ENCODE measurements at regions not wholly inside any gene's neighbourhood (a gene's known extent, or its start where the extent isn't known, plus 50 kb on each side); places are given as distances from the start of the nearest gene placed in this dataset.
A peak's percentile ranks its signal among the peaks of the same experiment; 100 is the strongest.
"Not testable (repeated sequence)": the region's sequence is repeated elsewhere in the genome, so short reads cannot be mapped to it uniquely, and the experiment has no call there.

GRCh38 chr6:33886673-33887144 lies 82.9 kb upstream of the MLN start:
- Histone ChIP-seq H3K4me3 (ENCODE audit: low read depth in 1 of 2, low read length in 2 of 2) (no peak overlapping the region), H3K79me2 (ENCODE audit: insufficient read depth, low read length) (no peaks in the 10 kb centered on the region), H3K36me3 (ENCODE audit: insufficient read depth, low read length) (no peaks in the 10 kb centered on the region), H3K9ac (ENCODE audit: low read depth, low read length) (no peak overlapping the region), H4K20me1 (ENCODE audit: insufficient read depth, low read length) (no peaks in the 10 kb centered on the region), H3K4me2 (ENCODE audit: insufficient read depth, low read length) (no peak overlapping the region), H2AFZ (ENCODE audit: low read depth, low read length) (no peak overlapping the region), H3K27ac (ENCODE audit: low read length) (no peak overlapping the region), H3K4me1 (ENCODE audit: insufficient read depth, low read length) (no peaks in the 10 kb centered on the region), H3K9me3 (ENCODE audit: insufficient read depth, low read length, severe bottlenecking) (no peaks in the 10 kb centered on the region), H3K27me3 (ENCODE audit: insufficient read depth, low read length, poor library complexity) (peaks cover 29% of the 10 kb centered on the region)
- ATAC-seq (ENCODE audit: insufficient read depth, low read depth) (peak; percentile 68), DNase-seq (peak; percentile 26)
- no peak for TF ChIP-seq CTCF (IDR thresholded peaks at IDR 0.05; ENCODE audit: borderline replicate concordance, extremely low read depth, low read length, poor library complexity, severe bottlenecking)
- no peak for TF ChIP-seq EZH2 (IDR thresholded peaks at IDR 0.05; ENCODE audit: borderline replicate concordance, low read depth, low read length, severe bottlenecking)

- Histone ChIP-seq H3K4me2 (ENCODE audit: insufficient read depth, low read length) (no peak overlapping the region), H3K27ac (ENCODE audit: low read length) (no peak overlapping the region), H3K4me1 (ENCODE audit: insufficient read depth, low read length) (no peaks in the 10 kb centered on the region), H2AFZ (ENCODE audit: low read depth, low read length) (no peak overlapping the region), H3K79me2 (ENCODE audit: insufficient read depth, low read length) (no peaks in the 10 kb centered on the region), H3K4me3 (ENCODE audit: low read depth in 1 of 2, low read length in 2 of 2) (no peak overlapping the region), H3K36me3 (ENCODE audit: insufficient read depth, low read length) (no peaks in the 10 kb centered on the region), H3K9me3 (ENCODE audit: insufficient read depth, low read length, severe bottlenecking) (no peaks in the 10 kb centered on the region), H4K20me1 (ENCODE audit: insufficient read depth, low read length) (no peaks in the 10 kb centered on the region), H3K27me3 (ENCODE audit: insufficient read depth, low read length, poor library complexity) (peaks cover 26% of the 10 kb centered on the region), H3K9ac (ENCODE audit: low read depth, low read length) (no peak overlapping the region)
- no peak for TF ChIP-seq EZH2 (IDR thresholded peaks at IDR 0.05; ENCODE audit: borderline replicate concordance, low read depth, low read length, severe bottlenecking)
- no peak for TF ChIP-seq CTCF (IDR thresholded peaks at IDR 0.05; ENCODE audit: borderline replicate concordance, extremely low read depth, low read length, poor library complexity, severe bottlenecking)
- ATAC-seq (ENCODE audit: insufficient read depth, low read depth) (no peak), DNase-seq (no peak)
Measured at GRCh38 chr6:33885132-33886057, 81.6 kb upstream of the MLN start.

DNA sequence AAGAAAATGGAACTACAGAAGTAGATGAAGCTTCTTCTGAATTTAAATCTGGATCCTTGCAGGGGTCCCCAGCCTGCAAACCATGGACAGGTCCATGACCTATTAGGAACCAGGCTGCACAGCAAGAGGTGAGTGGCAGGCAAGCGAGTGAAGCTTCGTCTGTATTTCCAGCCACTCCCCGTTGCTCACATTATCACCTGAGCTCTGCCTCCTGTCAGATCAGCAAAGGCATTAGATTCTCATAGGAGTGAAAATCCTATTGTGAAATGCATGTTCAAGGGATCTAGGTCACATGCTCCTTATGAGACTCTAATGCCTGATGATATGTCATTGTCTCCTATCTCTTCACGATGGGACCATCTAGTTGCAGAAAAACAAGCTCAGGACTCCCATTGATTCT lies 79.8 kb upstream of the MLN start:
- not testable (repeated sequence) for H3K4me1 ChIP-seq (ENCODE audit: insufficient read depth, low read length)

DNA sequence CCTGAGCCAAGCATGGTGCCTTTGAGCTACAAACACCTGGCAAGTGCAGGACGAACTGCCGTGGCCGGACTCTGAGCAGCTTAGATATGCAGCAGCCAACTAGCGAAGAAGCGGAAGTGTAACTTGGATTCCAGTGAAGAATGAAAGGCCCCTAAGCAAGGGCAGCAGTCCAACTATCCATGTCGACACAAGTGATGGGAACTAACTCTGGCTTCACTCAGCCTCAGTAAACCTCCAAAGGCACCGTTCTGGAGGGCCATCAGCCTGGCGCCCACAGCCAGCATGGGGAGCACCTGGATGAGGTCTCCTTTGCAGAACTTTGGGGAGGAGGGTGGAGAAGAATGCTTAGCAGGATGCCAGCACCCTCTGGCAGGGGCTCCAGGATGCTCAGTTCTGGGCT lies 78.4 kb upstream of the MLN start:
- no peak for TF ChIP-seq EZH2 (IDR thresholded peaks at IDR 0.05; ENCODE audit: borderline replicate concordance, low read depth, low read length, severe bottlenecking)
- no peak for TF ChIP-seq CTCF (IDR thresholded peaks at IDR 0.05; ENCODE audit: borderline replicate concordance, extremely low read depth, low read length, poor library complexity, severe bottlenecking)
- no peak overlapping the region for H2AFZ ChIP-seq (ENCODE audit: low read depth, low read length)
- no peak for ATAC-seq (ENCODE audit: insufficient read depth, low read depth)
- no peak overlapping the region for H3K9ac ChIP-seq (ENCODE audit: low read depth, low read length)
- peaks cover 3% of the 10 kb centered on the region for H4K20me1 ChIP-seq (ENCODE audit: insufficient read depth, low read length)
- no peaks in the 10 kb centered on the region for H3K9me3 ChIP-seq (ENCODE audit: insufficient read depth, low read length, severe bottlenecking)
- H3K4me3 ChIP-seq (ENCODE audit: low read depth in 1 of 2, low read length in 2 of 2) = no peak overlapping the region
- no peaks in the 10 kb centered on the region for H3K36me3 ChIP-seq (ENCODE audit: insufficient read depth, low read length)
- no peak overlapping the region for H3K4me2 ChIP-seq (ENCODE audit: insufficient read depth, low read length)
- no peaks in the 10 kb centered on the region for H3K79me2 ChIP-seq (ENCODE audit: insufficient read depth, low read length)
- no peak overlapping the region for H3K27ac ChIP-seq (ENCODE audit: low read length)
- H3K4me1 ChIP-seq (ENCODE audit: insufficient read depth, low read length) = no peaks in the 10 kb centered on the region
- DNase-seq = no peak
- H3K27me3 ChIP-seq (ENCODE audit: insufficient read depth, low read length, poor library complexity) = peaks cover 12% of the 10 kb centered on the region

More for the DNA sequence above, 79.8 kb upstream of the MLN start:
- not testable (repeated sequence) for H2AFZ ChIP-seq (ENCODE audit: low read depth, low read length); H3K27ac ChIP-seq (ENCODE audit: low read length); H3K36me3 ChIP-seq (ENCODE audit: insufficient read depth, low read length); DNase-seq; H4K20me1 ChIP-seq (ENCODE audit: insufficient read depth, low read length); H3K4me3 ChIP-seq (ENCODE audit: low read depth in 1 of 2, low read length in 2 of 2); H3K79me2 ChIP-seq (ENCODE audit: insufficient read depth, low read length); H3K9ac ChIP-seq (ENCODE audit: low read depth, low read length); H3K9me3 ChIP-seq (ENCODE audit: insufficient read depth, low read length, severe bottlenecking); ATAC-seq (ENCODE audit: insufficient read depth, low read depth); H3K4me2 ChIP-seq (ENCODE audit: insufficient read depth, low read length)
- H3K27me3 ChIP-seq (ENCODE audit: insufficient read depth, low read length, poor library complexity) = peaks cover 13% of the 10 kb centered on the region

Data from DND-41 (cell line).